H54 (cell line): ENCODE measurements at regions not wholly inside any gene's neighbourhood (a gene's known extent, or its start where the extent isn't known, plus 50 kb on each side); places are given as distances from the start of the nearest gene placed in this dataset.
"Not testable (repeated sequence)": the region's sequence is repeated elsewhere in the genome, so short reads cannot be mapped to it uniquely, and the experiment has no call there.

Source experiments
- DNase-seq: peaks from one replicate; pipeline ENCODE4 v3.0.0; 2011; ENCODE audit warnings: low spot score, mixed read lengths; ENCODE audit not compliant: insufficient read length
- FAIRE-seq: peaks from 3 replicates; lab custom pipeline; 2011; peaks lifted over from hg19 to GRCh38; lab: Jason Lieb, UNC
- POLR2A ChIP-seq: IDR thresholded peaks from 2 replicates; pipeline ENCODE4 v1.6.1; 2011; ENCODE audit warnings: low read depth, mild to moderate bottlenecking, low read length

DNA sequence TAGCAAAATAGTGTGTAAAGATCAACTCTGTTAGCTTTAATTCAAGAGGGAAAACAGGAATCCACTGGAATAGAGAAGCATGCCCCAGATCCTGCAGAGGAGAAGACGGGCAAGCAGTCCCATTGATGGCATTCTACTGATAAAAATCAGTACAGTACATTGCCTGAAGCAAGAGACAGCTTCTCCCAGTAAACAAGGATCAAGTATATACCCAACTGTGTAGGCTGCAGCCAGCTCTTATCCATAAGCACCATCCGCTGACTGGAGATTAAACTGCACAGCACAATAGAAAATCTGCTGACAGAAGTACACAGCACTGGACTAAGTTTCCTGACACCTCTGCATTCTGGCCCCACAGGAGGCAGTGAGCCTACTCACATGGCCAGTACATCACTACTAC lies 110.1 kb downstream of the COX18 start:
- FAIRE-seq, result no peak
- TF ChIP-seq POLR2A, result no peak
- no peak for DNase-seq

GRCh38 chr4:72954811-72955210 lies 114.7 kb downstream of the COX18 start:
- no peak for DNase-seq

DNA sequence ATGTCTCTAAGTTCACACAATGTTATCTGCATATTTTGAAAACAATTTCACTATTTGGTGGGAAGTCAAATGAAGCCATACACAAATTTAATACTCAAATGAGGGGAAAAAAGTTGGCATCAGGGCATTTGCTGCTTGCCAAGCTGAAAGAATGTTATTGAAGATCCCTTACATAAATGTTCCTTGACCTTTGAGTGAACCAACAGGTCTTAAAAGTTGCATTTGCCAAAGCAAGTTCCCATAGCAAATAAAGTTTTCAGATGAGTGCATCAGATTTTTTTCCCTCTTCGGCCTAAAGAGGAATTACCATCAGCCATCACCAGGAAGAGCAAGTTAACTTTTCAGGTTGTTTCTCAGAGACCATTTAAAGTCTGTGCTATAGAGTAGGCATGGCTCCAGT lies 115.9 kb downstream of the COX18 start:
- no peak for DNase-seq
- no peak for TF ChIP-seq POLR2A
- no peak for FAIRE-seq

More at GRCh38 chr4:72954811-72955210, 114.7 kb downstream of the COX18 start:
- no peak for FAIRE-seq
- no peak for TF ChIP-seq POLR2A

DNA sequence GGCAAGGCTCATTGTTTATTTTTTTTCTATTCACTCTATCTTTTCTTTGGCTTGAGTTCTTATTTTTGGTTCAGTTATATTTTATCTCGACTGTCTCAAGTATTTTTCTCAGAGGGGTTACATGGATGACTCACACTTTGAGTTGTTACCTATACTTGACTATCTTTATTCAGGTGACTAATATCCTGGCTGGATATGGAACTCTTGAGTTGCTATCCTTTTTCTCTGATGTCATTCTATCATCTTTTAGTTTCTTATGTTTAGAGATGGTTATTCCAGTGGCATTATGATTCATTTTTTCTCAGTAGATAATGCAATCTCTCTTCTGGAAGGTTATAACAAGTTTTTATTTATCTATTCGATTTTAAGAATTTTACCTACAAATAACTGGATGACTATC lies 117.9 kb downstream of the COX18 start:
- no peak for TF ChIP-seq POLR2A
- no peak for FAIRE-seq
- DNase-seq, result no peak

GRCh38 chr4:72951147-72951546 lies 118.4 kb downstream of the COX18 start:
- FAIRE-seq, result no peak
- no peak for DNase-seq
- TF ChIP-seq POLR2A, result no peak

DNA sequence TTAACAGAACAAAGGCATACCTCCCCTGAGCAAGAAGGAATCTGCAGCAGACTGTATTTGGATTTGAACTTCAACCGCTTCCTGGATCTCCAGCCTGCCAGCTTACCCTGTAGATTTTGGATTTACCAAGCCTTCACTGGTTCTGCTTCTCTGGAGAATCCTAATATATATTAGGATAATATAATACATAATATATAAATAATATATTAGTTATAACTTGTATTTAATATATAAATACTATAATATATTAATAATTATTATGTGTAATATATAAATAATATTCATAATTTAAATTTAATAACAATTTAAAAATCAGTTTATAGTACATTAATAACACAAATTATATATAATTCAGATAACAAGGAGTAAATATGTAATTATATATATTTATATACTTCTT lies 121.4 kb downstream of the COX18 start:
- FAIRE-seq (no peak), DNase-seq (no peak)

GRCh38 chr4:72945719-72946336 lies 123.7 kb downstream of the COX18 start:
- TF ChIP-seq POLR2A, result no peak
- DNase-seq, result no peak
- no peak for FAIRE-seq

More for the DNA sequence above, 121.4 kb downstream of the COX18 start:
- TF ChIP-seq POLR2A, result no peak

DNA sequence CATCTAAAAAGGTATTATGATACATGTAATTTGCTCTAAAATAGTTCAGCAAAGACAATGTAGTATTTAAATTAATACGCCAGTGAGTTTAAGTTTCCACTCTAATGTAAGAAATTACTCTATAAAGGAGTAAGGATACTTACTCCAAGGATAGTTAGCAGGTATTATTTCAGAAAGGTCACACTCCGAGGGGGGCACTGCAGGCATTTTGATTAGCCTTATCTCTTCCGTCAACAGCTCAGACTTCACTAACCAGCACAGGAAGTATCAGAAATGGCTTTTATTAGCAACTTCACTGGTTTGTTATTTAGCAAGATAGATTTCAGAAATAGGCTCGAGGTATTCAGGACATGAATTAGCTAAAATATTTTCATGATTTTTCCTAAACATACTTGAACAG lies 127.0 kb downstream of the COX18 start:
- no peak for DNase-seq
- TF ChIP-seq POLR2A, result no peak
- FAIRE-seq, result no peak

DNA sequence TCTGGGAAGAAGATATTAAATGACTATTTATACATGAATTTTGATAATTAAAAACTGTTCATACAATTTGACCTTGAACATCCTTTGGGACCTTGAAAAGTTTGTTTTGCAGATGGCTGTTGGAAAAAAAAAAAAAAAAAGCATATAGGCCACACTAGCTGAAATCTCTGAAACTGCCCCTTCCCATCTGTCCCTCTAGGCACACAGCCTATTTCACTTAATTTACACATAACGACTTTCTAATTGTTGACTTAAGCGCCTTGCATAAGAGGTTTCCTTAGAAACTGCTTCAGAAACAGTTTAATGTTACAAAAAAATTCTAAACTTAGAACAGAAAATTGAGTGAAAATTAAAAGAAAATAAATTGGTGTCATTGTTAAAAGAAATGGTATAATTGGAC lies 131.0 kb downstream of the COX18 start:
- FAIRE-seq (no peak), DNase-seq (no peak)
- no peak for TF ChIP-seq POLR2A

- TF ChIP-seq POLR2A, result no peak
- DNase-seq, result no peak
- no peak for FAIRE-seq
Observed at GRCh38 chr4:72935462-72935861, 134.1 kb downstream of the COX18 start.

DNA sequence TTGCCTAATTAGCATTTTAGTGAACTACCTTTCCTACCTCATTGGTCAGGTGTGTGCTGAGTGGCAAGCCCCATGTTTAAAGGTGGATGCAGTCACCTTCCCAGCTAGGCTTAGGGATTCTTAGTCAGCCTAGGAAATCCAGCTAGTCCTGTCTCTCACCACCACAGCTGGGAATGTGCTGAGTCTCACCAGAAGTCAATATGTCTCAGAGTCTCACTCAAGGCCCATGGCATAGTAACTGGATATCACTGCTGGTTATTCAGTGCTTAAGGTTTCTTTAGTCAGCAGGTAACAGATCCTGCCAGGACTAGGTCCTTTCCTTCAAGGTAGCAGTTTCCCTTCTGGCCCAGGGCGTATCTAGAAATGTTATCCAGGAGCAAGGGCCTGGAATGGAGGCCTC lies 136.5 kb downstream of the COX18 start:
- no peak for DNase-seq
- TF ChIP-seq POLR2A, result no peak
- no peak for FAIRE-seq

DNA sequence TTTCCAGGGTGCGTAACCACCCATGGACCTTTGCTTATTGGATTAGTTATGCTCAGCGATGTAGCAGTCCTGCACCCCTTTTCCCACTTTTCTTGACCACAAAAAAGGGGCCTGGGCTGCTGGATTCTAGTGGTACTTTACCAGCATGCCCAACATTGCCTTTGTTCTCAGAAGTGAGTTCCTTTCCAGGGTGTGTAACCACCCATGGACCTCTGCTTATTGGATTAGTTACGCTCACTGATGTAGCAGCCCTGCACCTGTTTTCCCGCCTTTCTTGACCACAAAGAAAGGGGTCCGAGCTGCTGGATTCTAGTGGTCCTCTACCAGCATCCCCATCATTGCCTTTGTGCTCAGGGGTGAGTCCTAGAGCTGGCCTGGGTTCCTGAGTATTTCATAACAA lies 138.2 kb downstream of the COX18 start:
- DNase-seq (no peak), FAIRE-seq (no peak)
- TF ChIP-seq POLR2A, result no peak

- not testable (repeated sequence) for DNase-seq, FAIRE-seq
Observed at GRCh38 chr4:72929596-72930274, 139.8 kb downstream of the COX18 start.

- DNase-seq (no peak), FAIRE-seq (no peak)
- TF ChIP-seq POLR2A, result no peak
Observed at GRCh38 chr4:72924814-72925213, 144.7 kb downstream of the COX18 start.

DNA sequence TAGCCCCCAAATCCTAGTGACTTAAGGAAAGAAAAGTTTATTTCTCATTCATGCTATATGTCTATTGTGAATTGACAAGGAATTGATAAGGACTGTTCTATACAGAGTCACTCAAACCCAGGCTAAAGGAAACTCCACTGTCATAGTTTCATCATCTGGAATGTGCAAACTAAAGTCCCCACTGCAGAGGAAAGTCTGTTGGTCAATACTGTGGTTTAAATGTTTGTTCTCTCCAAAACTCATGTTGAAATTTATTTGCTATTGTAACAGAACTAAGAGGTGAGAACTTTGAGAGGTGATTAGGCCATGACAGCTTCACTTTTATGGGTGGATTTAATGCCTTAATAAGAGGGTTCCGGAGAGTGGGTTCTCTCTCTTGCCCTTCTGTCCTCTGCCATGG lies 149.6 kb downstream of the COX18 start:
- FAIRE-seq (no peak), DNase-seq (no peak)
- TF ChIP-seq POLR2A, result no peak
